GM11168 (cell line): ENCODE measurements at regions not wholly inside any gene's neighbourhood (a gene's known extent, or its start where the extent isn't known, plus 50 kb on each side); places are given as distances from the start of the nearest gene placed in this dataset.

Experiments used
- in situ Hi-C: fragments of 300-500 bp; cut with MboI; formaldehyde crosslinking; loops from one replicate; pipeline ENCODE4 v1.12.0; 2022; ENCODE audit warnings: low sequenced_read_pairs; ENCODE audit not compliant: unreplicated experiment

DNA sequence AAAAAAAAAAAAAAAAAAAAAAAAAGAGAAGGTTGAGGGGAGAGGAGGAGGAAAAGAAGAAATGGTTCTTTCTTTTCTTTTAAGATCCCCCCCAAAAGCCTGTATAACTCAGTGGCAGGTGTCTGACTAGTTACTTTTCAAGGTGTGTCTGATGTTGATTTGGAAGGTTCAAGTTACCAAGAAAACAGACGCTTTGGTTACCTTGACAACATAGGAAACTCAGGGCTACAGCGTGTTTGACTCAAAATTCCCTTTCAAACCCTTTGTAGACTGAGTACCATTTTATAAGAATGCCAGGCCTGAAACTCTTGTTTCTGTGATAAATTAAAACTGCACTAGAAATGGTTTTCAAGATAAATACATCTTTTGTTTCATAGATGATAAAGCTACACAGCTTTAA, 286.8 kb downstream of the SKIDA1 start:
- in situ Hi-C loops, result no loop called here

DNA sequence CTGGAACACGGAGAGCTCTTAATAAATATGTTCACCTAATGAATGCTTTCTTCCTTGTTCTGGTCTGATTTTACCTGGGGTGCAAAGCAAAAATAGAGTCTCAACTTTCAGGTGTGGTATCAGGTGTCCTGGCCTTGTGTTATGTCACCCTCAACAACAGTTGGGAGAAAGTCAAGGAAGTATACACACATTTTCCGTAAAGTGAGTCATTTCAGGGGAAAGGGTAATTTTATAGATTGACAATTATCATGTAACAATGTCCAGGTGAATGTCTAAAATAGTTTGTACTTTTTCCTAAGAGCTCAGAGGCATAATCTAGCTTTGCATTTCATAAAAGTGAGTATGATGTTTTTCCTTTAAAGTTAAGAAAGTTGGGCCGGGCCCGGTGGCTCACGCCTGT, 287.4 kb downstream of the SKIDA1 start:
- in situ Hi-C loops, result no loop called here

DNA sequence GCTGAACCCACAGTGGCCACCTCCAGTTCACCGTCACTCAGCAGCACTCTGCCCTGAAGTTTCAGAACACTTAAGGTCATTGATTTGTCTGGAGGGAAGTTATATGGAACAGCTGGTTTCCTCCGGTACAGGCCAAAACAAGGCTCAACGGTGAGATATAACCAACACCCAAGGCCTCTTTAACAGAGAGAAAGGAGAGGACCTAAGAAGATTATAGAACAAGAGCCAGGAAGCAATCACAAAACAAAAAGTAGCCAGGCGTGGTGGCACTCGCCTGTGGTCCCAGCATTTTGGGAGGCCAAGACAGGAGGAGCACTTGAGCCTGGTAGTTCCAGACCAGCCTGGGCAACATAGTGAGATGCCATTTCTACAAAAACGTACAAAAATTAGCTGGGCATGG, 290.7 kb downstream of the SKIDA1 start:
- in situ Hi-C loops, result no loop called here

DNA sequence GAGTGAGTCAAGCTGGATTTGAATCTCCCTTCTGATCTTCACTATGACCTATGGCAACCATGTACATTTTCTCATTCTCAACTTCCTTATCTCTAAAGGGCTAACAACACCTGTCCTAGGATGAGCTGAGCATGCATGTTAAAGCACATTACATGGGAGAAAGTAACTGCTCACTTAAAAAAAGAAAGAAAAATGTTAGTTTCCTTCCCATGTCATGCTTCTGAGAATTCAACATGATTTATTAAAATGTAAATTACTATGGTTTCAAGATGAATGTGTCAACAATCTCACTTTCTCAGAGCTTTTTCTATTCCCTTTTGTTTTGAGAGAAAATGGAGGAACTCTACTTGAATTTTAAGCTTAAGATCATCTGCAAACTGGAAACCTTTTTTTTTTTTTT, 295.3 kb downstream of the SKIDA1 start:
- in situ Hi-C loops, result no loop called here

DNA sequence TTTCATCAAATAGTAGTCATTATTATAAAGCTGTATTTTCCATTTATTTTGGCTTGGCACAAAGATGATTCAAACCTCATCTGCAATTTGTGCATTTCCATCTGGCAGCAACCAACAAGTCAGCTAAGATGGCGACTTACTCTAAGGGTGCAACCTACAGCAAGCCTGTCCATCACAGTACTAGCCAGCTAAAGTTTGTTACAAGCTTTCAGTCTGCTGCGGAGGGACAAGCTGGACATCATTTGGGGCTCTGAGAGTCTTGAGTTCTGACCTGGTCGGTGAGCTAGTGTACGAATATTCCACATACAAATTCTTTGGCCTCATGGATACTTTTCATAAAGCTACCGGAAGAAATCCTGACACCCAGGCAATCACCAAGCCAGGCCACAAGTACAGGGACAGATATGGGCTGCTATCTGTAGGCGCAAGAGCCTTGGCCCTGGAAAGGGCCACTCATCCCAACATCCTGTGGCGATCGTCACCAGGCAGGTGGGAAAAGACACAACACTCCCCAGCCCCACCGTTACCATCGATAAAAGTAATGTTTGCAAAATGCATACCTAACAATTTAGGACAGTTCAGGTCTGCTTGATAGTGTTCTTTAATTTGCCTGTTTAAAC, 307.6 kb downstream of the SKIDA1 start:
- in situ Hi-C loops, result no loop called here

DNA sequence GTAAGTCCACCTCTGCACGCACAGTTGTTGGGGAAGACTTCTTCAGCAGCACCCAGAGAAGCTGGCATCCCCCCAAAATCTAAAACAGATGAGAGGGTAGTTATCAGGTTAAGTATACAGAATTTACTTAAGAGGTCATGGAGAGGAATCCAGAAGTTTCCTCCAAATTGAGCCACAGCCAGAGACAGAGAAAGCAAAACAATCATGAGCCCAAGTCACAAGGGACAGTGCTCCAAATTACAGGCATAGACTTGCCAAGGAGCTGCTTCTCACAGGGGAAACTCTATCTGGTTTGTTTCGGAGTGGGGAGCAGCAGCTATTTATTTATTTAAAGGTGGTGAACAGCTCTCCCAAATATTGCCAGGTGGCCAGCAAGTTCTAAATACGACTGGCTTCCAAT, 308.4 kb downstream of the SKIDA1 start:
- in situ Hi-C loops, result no loop called here

DNA sequence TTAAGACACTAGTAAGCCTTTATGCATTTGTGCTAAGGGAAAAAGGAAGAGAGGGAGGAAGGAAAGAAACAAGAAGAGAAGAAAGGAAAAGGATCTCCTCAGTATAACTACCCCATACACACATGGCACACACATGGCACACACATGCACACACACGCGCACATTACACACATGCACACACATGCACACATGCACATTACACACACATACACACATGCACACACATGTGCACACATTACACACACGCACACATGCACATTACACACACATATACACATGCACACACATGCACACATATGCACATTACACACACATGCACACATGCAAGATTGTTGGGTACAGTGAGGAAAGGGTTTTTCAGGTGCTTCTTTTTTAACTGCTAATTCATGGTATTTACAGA, 311.2 kb downstream of the SKIDA1 start:
- in situ Hi-C loops, result no loop called here

DNA sequence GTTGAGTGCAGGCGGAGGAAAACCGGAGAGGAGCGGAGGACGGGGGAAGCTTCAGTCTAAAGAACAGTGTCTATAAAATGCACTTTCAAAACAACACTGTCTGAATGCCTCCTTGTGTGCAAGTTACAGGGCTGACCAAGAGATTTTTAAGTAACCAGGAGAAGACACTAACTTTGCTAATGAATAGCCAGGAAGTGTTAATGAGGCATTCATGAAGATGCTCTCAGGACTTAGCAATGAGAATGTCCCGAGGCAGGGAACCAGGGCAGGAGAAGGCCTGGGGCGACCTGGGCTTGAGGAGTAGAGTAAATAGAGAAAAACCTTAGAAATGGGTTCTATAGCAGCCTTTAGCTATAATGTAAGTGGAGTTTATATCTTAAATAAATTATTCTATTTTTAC, 312.1 kb downstream of the SKIDA1 start:
- in situ Hi-C loops, result no loop called here

DNA sequence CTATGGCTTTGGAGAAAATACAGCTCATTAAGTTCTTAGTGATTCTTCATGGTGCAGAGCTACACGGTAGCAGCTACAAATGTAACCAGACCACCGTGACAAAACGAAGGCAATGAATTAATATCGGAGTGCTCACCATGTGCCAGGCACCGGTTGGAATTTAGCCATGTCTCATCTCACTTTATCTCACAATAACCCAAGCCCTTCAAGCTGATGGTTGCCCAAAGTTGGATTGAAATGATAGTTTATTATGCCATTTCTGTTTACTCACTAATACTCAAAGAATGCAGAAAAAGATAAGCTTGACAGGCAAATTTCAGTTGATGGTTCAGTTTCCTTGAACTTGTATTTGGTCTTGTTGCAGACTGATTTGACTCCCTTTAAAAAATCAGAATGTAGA, 312.6 kb downstream of the SKIDA1 start:
- in situ Hi-C loops, result no loop called here

DNA sequence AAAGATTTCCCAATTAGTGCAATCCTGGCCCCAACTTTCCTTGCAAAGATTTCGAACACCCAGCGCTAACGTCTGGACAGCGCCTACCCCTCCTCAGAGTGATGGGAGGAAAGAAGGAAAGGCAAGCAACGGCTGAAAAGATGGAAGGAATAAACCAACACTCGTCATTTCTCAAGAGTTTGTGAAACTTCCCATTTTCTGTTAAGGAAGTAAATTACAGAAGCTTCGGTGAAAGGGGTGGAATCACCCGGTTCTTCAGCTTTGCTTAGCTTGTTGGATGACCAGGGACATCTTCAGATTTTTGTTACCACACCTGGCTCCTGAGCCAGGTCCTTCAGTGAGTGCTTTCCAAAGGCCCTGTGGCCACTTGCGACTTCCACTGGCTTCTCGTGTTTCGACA, 313.1 kb downstream of the SKIDA1 start:
- in situ Hi-C loops, result no loop called here

DNA sequence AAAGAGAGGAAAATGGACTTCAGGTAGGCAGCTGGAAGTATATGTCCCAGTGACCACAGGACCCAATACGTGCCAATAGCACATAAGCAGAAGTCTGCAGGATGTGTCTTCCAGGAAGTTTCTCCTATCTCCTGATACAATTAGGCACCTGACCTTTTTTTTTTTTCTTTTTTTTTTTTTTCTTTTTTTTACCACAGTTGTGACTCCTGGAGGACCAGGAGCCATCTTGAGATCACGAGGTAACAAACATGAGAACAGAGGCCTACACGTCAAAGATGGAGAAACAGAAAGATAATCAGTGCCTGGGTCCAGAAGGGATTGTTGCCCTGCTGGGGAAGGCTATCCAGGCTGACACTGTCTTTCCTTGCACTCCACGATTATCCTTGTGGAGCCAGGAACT, 312.4 kb upstream of the NEBL start:
- in situ Hi-C loops, result no loop called here

DNA sequence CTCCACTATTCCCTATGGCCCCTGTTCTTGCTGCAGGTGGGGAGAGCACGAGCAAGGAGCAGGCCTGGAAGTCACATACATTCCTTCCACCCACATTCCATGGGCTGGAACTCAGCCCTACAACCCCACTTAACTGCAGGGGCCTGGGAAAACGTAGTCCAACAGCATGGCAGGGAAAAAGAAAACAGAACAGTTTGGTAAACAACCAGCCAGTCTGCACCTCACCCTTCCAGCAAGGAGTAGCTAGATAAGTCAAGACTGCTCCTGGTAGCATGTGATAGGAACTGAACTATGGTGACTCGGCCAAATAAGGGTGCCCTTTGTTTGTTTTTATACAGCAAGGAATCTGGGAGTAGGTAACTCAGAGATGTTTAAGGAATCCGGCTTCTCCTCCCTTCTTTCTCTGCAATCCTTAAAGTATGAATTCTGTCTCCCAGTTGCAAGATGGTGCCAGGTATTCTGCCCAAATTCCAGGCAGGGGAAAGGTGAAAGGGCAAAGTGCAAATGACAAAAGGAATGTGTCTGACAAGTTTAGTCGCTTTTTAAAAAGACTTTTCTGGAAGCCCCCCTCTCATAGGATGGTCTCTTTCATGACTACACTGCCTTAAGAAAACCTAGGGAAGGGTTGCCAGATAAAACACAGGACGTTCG, 311.7 kb upstream of the NEBL start:
- in situ Hi-C loops, result no loop called here

DNA sequence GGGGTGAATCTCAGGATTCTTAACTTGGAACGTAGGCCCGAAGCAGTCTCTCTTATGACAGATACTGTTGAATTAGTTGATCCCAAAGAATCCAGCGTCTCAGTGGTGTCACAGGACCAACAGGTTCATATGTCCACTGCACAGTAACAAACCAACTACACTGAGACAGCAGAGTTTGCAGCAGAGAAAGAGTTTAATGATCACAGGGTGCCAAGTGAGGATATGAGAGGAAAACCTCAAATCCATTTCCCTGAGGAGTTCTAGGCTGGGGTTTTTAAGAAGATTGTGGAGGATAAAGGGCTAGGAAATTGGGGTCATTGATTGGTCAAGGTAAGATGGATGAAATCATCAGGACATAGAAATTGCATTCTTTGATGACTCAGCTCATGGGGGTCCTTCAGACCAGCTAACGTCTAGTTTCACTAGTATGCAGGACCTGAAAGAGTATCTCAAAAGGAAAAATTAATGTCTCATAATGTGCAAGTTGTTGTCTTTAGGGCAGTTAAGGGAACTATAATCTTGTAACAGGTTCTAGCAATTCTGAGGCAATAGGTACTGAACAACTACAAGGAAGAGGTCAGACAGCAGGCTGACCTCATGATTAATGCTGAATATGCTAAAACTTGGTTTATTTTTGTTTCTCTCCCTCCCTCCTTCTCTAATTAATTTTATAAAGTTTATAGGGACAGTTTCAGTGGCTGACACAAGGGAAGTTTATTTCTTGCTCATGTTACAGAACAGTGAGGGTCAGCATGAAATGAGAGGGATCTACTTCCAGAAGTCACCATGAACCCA, 310.9 kb upstream of the NEBL start:
- in situ Hi-C loops, result no loop called here

DNA sequence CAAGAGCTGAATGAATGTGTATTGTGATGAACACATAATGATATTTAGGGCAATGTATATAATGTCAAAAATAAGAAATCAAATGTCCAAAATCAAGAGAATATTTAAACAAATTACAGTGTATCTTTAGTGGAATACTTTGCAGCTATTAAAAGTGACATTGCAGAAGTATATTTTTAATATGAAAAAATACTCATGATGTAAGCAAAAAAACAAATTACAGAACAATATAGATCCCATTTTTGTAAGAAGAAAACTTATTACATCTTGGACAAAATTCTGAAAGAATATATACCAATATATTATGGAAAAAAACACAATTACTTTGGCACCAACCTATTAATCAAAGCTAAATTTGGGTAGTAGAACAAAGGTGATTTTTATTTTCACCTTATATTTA, 308.2 kb upstream of the NEBL start:
- in situ Hi-C loops, result no loop called here

DNA sequence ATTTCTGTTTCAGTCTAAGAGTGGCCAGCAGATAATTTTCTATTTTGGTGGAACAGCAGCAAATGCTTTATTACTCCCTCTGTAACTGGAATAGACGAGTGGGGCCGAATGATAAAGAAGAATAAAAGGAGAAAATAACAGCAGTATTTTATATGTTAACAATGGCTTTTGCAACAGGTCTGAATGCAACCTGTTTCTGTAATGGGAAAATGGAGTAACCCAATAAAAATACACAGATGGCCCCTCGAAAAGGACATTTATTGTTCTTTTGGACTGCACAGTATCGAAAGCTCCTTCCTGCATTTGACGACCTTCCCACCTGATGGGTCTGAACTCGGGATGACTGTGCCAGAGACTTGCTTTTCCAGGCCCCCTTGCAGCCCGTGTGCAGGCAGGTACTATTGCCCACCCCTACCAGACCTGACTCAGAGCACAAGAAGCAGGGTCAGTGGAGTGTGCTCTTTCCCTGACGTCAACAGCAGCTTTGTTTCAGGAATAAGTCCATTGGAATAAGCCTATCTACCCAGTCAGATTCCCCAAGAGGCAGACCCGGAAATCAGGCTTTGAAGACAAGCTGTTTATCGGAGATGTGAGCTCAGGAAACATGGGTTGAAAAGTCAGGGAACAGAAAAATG, 306.5 kb upstream of the NEBL start:
- in situ Hi-C loops, result no loop called here

DNA sequence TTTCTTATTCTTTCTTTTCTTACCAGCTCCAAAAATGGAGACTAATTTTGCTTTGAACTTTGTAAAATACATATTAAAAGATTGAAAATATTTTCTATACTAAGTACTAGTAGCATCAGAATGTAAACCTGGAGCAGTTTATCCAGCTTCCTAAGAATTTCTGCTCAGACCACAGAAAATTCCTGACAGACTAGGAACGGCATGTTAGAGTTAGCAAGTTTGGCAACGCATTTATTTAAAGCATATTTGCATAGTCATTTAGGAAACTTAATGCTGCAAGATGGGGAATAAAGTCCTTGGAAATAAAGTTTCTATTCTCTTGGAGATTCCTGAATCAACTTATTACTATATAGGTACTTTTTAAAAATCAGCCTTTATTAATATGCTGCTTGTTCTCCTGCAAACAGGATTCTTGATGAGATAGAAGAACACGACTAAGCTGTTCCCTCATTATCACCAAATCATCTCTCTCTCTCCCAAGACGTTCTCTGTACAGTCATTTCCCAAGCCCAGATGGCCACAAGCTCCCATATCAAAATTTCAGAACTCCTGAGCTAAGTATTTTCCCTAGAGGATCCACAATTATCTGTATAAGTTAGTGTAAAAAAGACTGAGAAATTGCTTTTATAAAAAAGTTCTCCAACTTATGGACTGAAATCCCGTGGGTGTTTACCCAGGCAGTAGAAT, 305.8 kb upstream of the NEBL start:
- in situ Hi-C loops, result no loop called here

DNA sequence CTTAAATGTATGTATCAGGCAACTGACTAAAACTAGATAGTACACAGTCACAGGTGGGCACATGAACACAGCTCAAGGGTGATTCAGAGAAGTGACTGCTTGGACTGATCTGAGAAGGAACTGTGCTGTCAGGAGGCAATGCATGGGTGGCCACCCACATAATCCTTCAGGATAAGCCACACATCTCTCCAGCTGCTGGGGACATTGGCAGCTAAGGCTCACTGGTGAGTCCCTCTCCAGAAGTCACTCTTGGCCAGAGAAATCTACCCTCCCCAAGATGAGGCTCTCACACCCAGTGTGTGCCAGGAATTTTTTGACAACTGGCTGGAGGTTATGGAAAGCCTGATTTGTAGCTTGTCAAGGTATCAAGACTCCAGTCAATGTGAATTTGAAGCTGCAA, 302.4 kb upstream of the NEBL start:
- in situ Hi-C loops, result no loop called here

DNA sequence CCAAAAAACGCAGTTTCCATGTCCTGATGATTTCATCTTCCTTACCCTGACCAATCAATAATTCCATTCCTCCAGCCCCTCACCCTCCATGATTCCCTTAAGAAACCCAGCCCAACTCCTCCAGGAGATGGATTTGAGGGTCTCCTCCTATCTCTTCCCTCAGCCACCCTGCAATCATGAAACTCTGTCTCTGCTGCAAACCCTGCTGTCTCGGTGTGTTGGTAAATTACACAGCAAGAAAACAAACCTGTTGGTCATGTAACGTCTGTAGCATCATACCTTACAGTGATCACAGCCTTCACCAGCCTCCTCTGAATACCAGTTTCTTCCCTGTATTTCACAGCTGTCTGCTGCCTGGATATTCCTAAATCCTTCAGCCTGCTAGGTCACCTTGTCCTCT, 300.7 kb upstream of the NEBL start:
- in situ Hi-C loops, result no loop called here

DNA sequence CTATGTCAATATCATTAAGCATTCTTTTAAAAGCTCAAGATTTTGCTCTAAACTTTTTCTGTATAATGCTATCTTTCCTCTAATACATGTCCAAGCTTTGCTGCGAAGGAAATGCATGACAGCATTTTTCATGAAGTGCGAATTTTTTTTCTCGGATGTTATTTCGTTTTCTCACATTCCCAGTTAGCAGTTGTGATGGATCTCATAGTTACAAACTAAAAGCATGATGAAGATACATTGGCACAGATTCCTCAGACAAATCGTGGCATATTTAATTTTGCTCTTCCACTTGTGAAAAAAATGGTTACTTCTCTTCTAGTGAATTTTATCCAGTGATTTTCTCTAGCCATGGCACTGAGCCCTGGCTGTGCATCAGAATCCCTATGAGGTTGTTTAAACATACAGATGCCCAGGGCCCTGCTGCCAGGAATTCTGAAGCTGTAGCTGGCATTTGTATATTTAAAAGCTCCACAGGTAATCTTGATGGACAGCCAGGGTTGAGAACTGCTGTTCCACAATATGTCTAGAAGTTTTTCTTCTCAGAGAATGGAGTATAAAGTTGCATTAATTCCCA, 299.8 kb upstream of the NEBL start:
- in situ Hi-C loops, result no loop called here

DNA sequence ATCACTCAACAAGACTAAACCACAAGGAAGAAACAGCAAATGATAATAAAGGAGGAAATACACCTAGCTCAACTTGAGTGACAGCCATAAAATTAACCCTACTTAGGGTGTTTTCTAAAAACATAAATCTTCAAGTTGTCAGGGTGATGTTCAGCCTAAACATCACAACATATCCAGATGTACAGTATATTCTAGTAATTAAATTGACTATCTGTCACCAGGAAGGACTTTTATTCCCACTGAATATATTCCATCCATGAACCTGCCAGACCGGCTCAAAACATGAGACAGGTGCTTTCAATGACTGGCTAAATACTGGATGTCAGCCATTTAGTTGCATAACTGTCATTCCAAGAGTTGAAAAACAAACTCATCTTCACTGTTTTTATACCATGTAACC, 298.1 kb upstream of the NEBL start:
- in situ Hi-C loops, result no loop called here
